ENCODE measurements at regions not wholly inside any gene's neighbourhood (a gene's known extent, or its start where the extent isn't known, plus 50 kb on each side); places are given as distances from the start of the nearest gene placed in this dataset.

GRCh38 chr2:63729831-63730230, 111.9 kb upstream of the UGP2 start:
- DNase-seq (ENCODE audit: low read depth in 1 of 2, low spot score in 1 of 2) (no peak), FAIRE-seq (no peak), ATAC-seq (no peak)
- Histone ChIP-seq H3K9me3 (no peaks in the 10 kb centered on the region), H3K4me1 (peaks cover 19% of the 10 kb centered on the region), H3K4me3 (no peak overlapping the region), H3K4me2 (no peak overlapping the region), H3K27ac (no peak overlapping the region)
- ChIA-PET CTCF (interaction anchor here (1.2 kb wide), 1 partner anchor 31 kb away, joined by 3 read pairs; no protein-coding TSS in a partner anchor), POLR2A (no interaction called here)
- WGBS (ENCODE audit: missing lambda C conversion rate) = 85% methylated on average over 2 of the region's 2 CpGs
- TF ChIP-seq CEBPB (IDR thresholded peaks at IDR 0.05) = no peak

- POLR2A ChIA-PET = interaction anchor here (1.9 kb wide), 2 partner anchors 35 to 107 kb away, joined by 5 to 19 read pairs; partner anchors contain the start of gene UGP2
- H3K4me2 ChIP-seq = peak overlapping the region; percentile 62
- 2% methylated on average over 1 of the region's 1 CpG for WGBS (ENCODE audit: missing lambda C conversion rate)
- H3K4me1 ChIP-seq = peaks cover 56% of the 10 kb centered on the region
- H3K27ac ChIP-seq = peak overlapping the region; percentile 78 to 83
- ATAC-seq (peak; percentile 69 to 83; a peak in 5 of 6 replicates), FAIRE-seq (no peak), DNase-seq (ENCODE audit: low read depth in 1 of 2, low spot score in 1 of 2) (peak in 1 of 2 experiments; percentile 79)
- H3K4me3 ChIP-seq = no peak overlapping the region
- CTCF ChIA-PET = interaction anchor here (0.6 to 5.7 kb wide), 3 partner anchors 36 to 127 kb away, joined by 4 to 35 read pairs (median 7); partner anchors contain the start of gene UGP2
- H3K9me3 ChIP-seq = no peaks in the 10 kb centered on the region
- TF ChIP-seq JUNB (IDR thresholded peaks at IDR 0.05) (peak; percentile 27; the same call in 1 of the 2 replicates), FOSL2 (IDR thresholded peaks at IDR 0.05) (no peak), FOSL2 (CRISPR knock-in tag; IDR thresholded peaks at IDR 0.05) (no peak), ZSCAN20 (CRISPR knock-in tag; IDR thresholded peaks at IDR 0.05) (no peak), HOXB13 (CRISPR knock-in tag; IDR thresholded peaks at IDR 0.05; ENCODE audit: low read depth) (no peak), TFCP2L1 (CRISPR knock-in tag; IDR thresholded peaks at IDR 0.05) (no peak), SMC3 (IDR thresholded peaks at IDR 0.05) (no peak; the same call in 2 of the 3 replicates), CEBPB (IDR thresholded peaks at IDR 0.05) (peak; percentile 81 to 91; a peak in 3 of 4 replicates), BCL3 (IDR thresholded peaks at IDR 0.05) (no peak; the same call in 2 of the 3 replicates), JUN (IDR thresholded peaks at IDR 0.05) (peak in 1 of 2 experiments; percentile 44; a peak in 1 of 5 replicates), HOXB5 (CRISPR knock-in tag; IDR thresholded peaks at IDR 0.05) (no peak), CHD4 (IDR thresholded peaks at IDR 0.05; ENCODE audit: borderline replicate concordance) (no peak), GATA3 (IDR thresholded peaks at IDR 0.05; ENCODE audit: borderline replicate concordance) (peak; percentile 50; the same call in 1 of the 2 replicates), FOXS1 (CRISPR knock-in tag; IDR thresholded peaks at IDR 0.05) (no peak), EP300 (IDR thresholded peaks at IDR 0.05) (peak; percentile 19 to 30; a peak in 1 of 5 replicates), TP53 (CRISPR knock-in tag; IDR thresholded peaks at IDR 0.05) (no peak), MYC (IDR thresholded peaks at IDR 0.05; ENCODE audit: borderline replicate concordance, low read length) (no peak), RFX5 (IDR thresholded peaks at IDR 0.05) (no peak), CHD2 (IDR thresholded peaks at IDR 0.05; ENCODE audit: low read length, partially characterized antibody) (no peak), CBX8 (IDR thresholded peaks at IDR 0.05) (no peak), REST (IDR thresholded peaks at IDR 0.05) (no peak), SREBF2 (IDR thresholded peaks at IDR 0.05) (no peak), HMGXB4 (CRISPR knock-in tag; IDR thresholded peaks at IDR 0.05; ENCODE audit: borderline replicate concordance) (no peak), NPAS2 (CRISPR knock-in tag; IDR thresholded peaks at IDR 0.05; ENCODE audit: borderline replicate concordance) (no peak), KDM1A (IDR thresholded peaks at IDR 0.05; ENCODE audit: low read depth) (no peak), POLR2A (IDR thresholded peaks at IDR 0.05; ENCODE audit: low read length) (no peak), ZC3H11A (IDR thresholded peaks at IDR 0.05) (no peak), HOXA7 (CRISPR knock-in tag; IDR thresholded peaks at IDR 0.05) (no peak), NFE2L2 (conservative IDR thresholded peaks at IDR 0.05; ENCODE audit: low read length) (no peak), RCOR1 (IDR thresholded peaks at IDR 0.05; ENCODE audit: low read depth, low read length) (no peak), FOSB (CRISPR knock-in tag; IDR thresholded peaks at IDR 0.05) (no peak)
- TF ChIP-seq, protein P1, sequence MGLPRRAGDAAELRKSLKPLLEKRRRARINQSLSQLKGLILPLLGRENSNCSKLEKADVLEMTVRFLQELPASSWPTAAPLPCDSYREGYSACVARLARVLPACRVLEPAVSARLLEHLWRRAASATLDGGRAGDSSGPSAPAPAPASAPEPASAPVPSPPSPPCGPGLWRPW (IDR thresholded peaks at IDR 0.05) = 0 out of 2 replicates have a peak, but pooled peaks have one; percentile 25
- TF ChIP-seq, protein P2, sequence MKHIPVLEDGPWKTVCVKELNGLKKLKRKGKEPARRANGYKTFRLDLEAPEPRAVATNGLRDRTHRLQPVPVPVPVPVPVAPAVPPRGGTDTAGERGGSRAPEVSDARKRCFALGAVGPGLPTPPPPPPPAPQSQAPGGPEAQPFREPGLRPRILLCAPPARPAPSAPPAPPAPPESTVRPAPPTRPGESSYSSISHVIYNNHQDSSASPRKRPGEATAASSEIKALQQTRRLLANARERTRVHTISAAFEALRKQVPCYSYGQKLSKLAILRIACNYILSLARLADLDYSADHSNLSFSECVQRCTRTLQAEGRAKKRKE (CRISPR knock-in tag; IDR thresholded peaks at IDR 0.05; ENCODE audit: low read depth) = no peak
Measured at GRCh38 chr2:63734510-63734909, 107.2 kb upstream of the UGP2 start.
